K562 (cell line): ENCODE measurements at regions not wholly inside any gene's neighbourhood (a gene's known extent, or its start where the extent isn't known, plus 50 kb on each side); places are given as distances from the start of the nearest gene placed in this dataset.

Experiments
- ATAC-seq: fragments of 200-7000 bp; cut with Tn5 transposase; 3 replicates; pipeline ENCODE4 v1.9.1; 2020; ENCODE audit warnings: moderate library complexity
- BruUV-seq: library from RNA; stranded (reverse); fragments of 400-500 nt; replicated peaks from 2 replicates; lab custom pipeline; 2021; lab: Mats Ljungman, UMichigan
- CTCF ChIA-PET: fragments of 300-600 bp; formaldehyde crosslinking; extraction: SDS; loops from one replicate; lab custom pipeline; 2021; ENCODE audit warnings: low intra/inter-chr PET ratio; lab: Yijun Ruan, JAX
- POLR2A ChIA-PET: fragments of 300-600, 350-650 bp; sonication (Branson Sonifier 250); formaldehyde crosslinking; extraction: SDS; loops from one replicate; lab custom pipeline; 2021; ENCODE audit warnings: antibody characterized with exemption, inconsistent platforms; lab: Yijun Ruan, JAX
- DNase-seq, 4 experiments: peaks; one replicate each; pipeline versions ENCODE4 v3.0.0 to v3.0.0-alpha.2; 2011 to 2018; ENCODE audit warnings: low spot score in 3 of 4, mixed read lengths in 3 of 4; ENCODE audit errors: extremely low read depth in 1 of 4
- FAIRE-seq: peaks from 2 replicates; lab custom pipeline; 2011; peaks lifted over from hg19 to GRCh38; lab: Jason Lieb, UNC
- H2AFZ ChIP-seq: 2 replicates; pipeline ENCODE4 v1.6.0; 2011; ENCODE audit warnings: low read depth, low read length, control low read depth, inconsistent platforms
- H3K27ac ChIP-seq: fragments of 200-600 bp; 3 replicates; pipeline ENCODE4 v1.8.0; 2011; ENCODE audit warnings: low read depth, mild to moderate bottlenecking, control low read depth, inconsistent platforms, low read length, moderate library complexity, mixed read lengths; ENCODE audit errors: extremely low read depth
- H3K27me3 ChIP-seq, 2 experiments: fragments of 300-600 bp in 1 of 2; 2 replicates in 1 of 2; 3 replicates in 1 of 2; pipeline versions ENCODE4 v1.6.0 to v1.8.0; 2011; ENCODE audit warnings: inconsistent platforms in 2 of 2, low read length in 2 of 2, mild to moderate bottlenecking in 1 of 2, mixed read lengths in 1 of 2, moderate library complexity in 1 of 2; ENCODE audit not compliant: control insufficient read depth in 2 of 2, insufficient read depth in 2 of 2
- H3K36me3 ChIP-seq: fragments of 300-600 bp; 3 replicates; pipeline ENCODE4 v1.8.0; 2011; ENCODE audit warnings: mild to moderate bottlenecking, low read length, inconsistent platforms; ENCODE audit not compliant: control insufficient read depth, insufficient read depth
- H3K4me1 ChIP-seq, 2 experiments: fragments of 200-600 bp in 1 of 2; replicated peaks in 1 of 2; 2 replicates in 1 of 2; 3 replicates in 1 of 2; pipeline versions ENCODE4 v1.5.1 to v1.8.0; 2011; ENCODE audit warnings: inconsistent platforms in 2 of 2, low read length in 2 of 2, mild to moderate bottlenecking in 1 of 2, mixed read lengths in 1 of 2, moderate library complexity in 1 of 2; ENCODE audit not compliant: control insufficient read depth in 2 of 2, insufficient read depth in 2 of 2
- H3K4me2 ChIP-seq: 2 replicates; pipeline ENCODE4 v1.6.1; 2011; ENCODE audit warnings: low read length, control low read depth, inconsistent platforms, mixed read lengths; ENCODE audit not compliant: insufficient read depth
- H3K4me3 ChIP-seq: fragments of 200-600 bp; sonication (generic), shearing (Covaris generic); 2 replicates; pipeline ENCODE4 v1.5.1; 2016; ENCODE audit warnings: control low read depth, inconsistent platforms
- H3K79me2 ChIP-seq: fragments of 200-600 bp; 3 replicates; pipeline ENCODE4 v1.8.0; 2011; ENCODE audit warnings: low read length, inconsistent platforms; ENCODE audit not compliant: control insufficient read depth, insufficient read depth
- H3K9ac ChIP-seq, 2 experiments: 2 replicates each; pipeline versions ENCODE4 v1.6.0 to v1.6.1; 2011; ENCODE audit warnings: low read depth in 2 of 2, low read length in 2 of 2, control low read depth in 1 of 2, inconsistent platforms in 1 of 2, mild to moderate bottlenecking in 1 of 2, mixed read lengths in 1 of 2; ENCODE audit not compliant: insufficient read depth in 1 of 2
- H3K9me1 ChIP-seq: one replicate; pipeline ENCODE4 v1.6.0; 2011; ENCODE audit warnings: inconsistent platforms, mild to moderate bottlenecking, low read length, moderate library complexity; ENCODE audit not compliant: control insufficient read depth, insufficient read depth
- H3K9me3 ChIP-seq: replicated peaks from 2 replicates; pipeline ENCODE4 v1.5.1; 2011; ENCODE audit warnings: low read depth, low read length, inconsistent platforms; ENCODE audit not compliant: control insufficient read depth, insufficient read depth
- H4K20me1 ChIP-seq: replicated peaks from 2 replicates; pipeline ENCODE4 v1.6.1; 2011; ENCODE audit warnings: low read length, inconsistent platforms, mixed read lengths; ENCODE audit not compliant: control insufficient read depth, insufficient read depth
- CEBPG ChIP-seq, 3 experiments: fragments of 200-800 bp in 1 of 3; sonication (Bioruptor generic) in 1 of 3; sonication (generic) in 1 of 3; formaldehyde crosslinking in 1 of 3; IDR thresholded peaks in 2 of 3; conservative IDR thresholded peaks in 1 of 3; 2 replicates each; pipeline versions ENCODE4 v1.6.1 to v1.8.0; 2016 to 2022; ENCODE audit warnings: missing compliant biosample characterization in 2 of 3, missing genetic modification characterization in 2 of 3, mild to moderate bottlenecking in 1 of 3, missing genetic modification reagents in 1 of 3
- FOXJ3 ChIP-seq: sonication (generic); formaldehyde crosslinking; IDR thresholded peaks from 2 replicates; pipeline ENCODE4 v1.4.0; 2020; ENCODE audit warnings: mild to moderate bottlenecking, missing genetic modification reagents
- FOXK2 ChIP-seq, 2 experiments: fragments of 450-650 bp; IDR thresholded peaks in 1 of 2; conservative IDR thresholded peaks in 1 of 2; 2 replicates each; pipeline ENCODE4 v1.6.1; 2016; ENCODE audit warnings: low read depth in 2 of 2, mild to moderate bottlenecking in 1 of 2
- FOXM1 ChIP-seq, 2 experiments: fragments of 450-650 bp in 1 of 2; sonication (generic) in 1 of 2; formaldehyde crosslinking in 1 of 2; IDR thresholded peaks; 2 replicates each; pipeline versions ENCODE4 v1.6.1 to v1.9.0; 2017 to 2022; ENCODE audit warnings: low read depth in 2 of 2, mild to moderate bottlenecking in 2 of 2, missing genetic modification reagents in 1 of 2, moderate library complexity in 1 of 2
- GTF2A2 ChIP-seq: IDR thresholded peaks from 2 replicates; pipeline ENCODE4 v1.6.1; 2016; ENCODE audit warnings: mild to moderate bottlenecking, missing genetic modification characterization, missing compliant biosample characterization
- LARP7 ChIP-seq: fragments of 450-650 bp; IDR thresholded peaks from 2 replicates; pipeline ENCODE4 v1.6.1; 2016
- NCOR1 ChIP-seq: fragments of 450-650 bp; IDR thresholded peaks from 2 replicates; pipeline ENCODE4 v1.6.1; 2016; ENCODE audit warnings: mild to moderate bottlenecking, moderate library complexity
- NELFE ChIP-seq: IDR thresholded peaks from 2 replicates; pipeline ENCODE4 v1.6.1; 2011; ENCODE audit warnings: mild to moderate bottlenecking; ENCODE audit not compliant: insufficient read depth, insufficient read length
- NFXL1 ChIP-seq: fragments of 450-650 bp; formaldehyde crosslinking; IDR thresholded peaks from 2 replicates; pipeline ENCODE4 v1.4.0; 2021; ENCODE audit warnings: mild to moderate bottlenecking
- OTX1 ChIP-seq: fragments of 450-650 bp; formaldehyde crosslinking; IDR thresholded peaks from 2 replicates; pipeline ENCODE4 v1.4.0; 2022; ENCODE audit warnings: mild to moderate bottlenecking
- POLR2AphosphoS2 ChIP-seq: IDR thresholded peaks from 2 replicates; pipeline ENCODE4 v1.6.1; 2012; ENCODE audit warnings: low read length, improper control_type of control experiment
- XRCC3 ChIP-seq: fragments of 450-650 bp; IDR thresholded peaks from 2 replicates; pipeline ENCODE4 v1.6.1; 2017; ENCODE audit warnings: mild to moderate bottlenecking, moderate library complexity
- ZEB2 ChIP-seq: fragments of 450-650 bp; IDR thresholded peaks from 2 replicates; pipeline ENCODE4 v1.6.1; 2016
- ZNF165 ChIP-seq: fragments of 250-450 bp; sonication (Bioruptor Pico); IDR thresholded peaks from 2 replicates; pipeline ENCODE4 v1.4.0; 2020; ENCODE audit warnings: borderline replicate concordance
- ZNF384 ChIP-seq: IDR thresholded peaks from 2 replicates; pipeline ENCODE4 v1.6.1; 2012; ENCODE audit warnings: low read depth, low read length, improper control_type of control experiment
- WGBS: fragments of 100-300 bp; shearing (Covaris generic); methylation state at CpG from one replicate; pipeline ENCODE4 v1.1.6; 2016; ENCODE audit warnings: low coverage, mixed read lengths; ENCODE audit not compliant: insufficient coverage; ENCODE audit errors: missing lambda C conversion rate; 5-methylcytosine and 5-hydroxymethylcytosine counted together
- in situ Hi-C: fragments of 300-500 bp; cut with MboI; formaldehyde crosslinking; loops from 4 replicates; pipeline ENCODE4 v1.15.0; 2018; ENCODE audit warnings: inconsistent platforms, mixed read lengths
- intact Hi-C: fragments of 100-400 bp; cut with micrococcal nuclease; formaldehyde crosslinking; loops from 2 replicates; pipeline ENCODE4 v1.14.2; 2022
- TF ChIP-seq, protein P1 (sequence below): fragments of 450-650 bp; IDR thresholded peaks from 2 replicates; pipeline ENCODE4 v1.7.1; 2018; ENCODE audit warnings: mild to moderate bottlenecking, low read depth; ENCODE audit not compliant: partially characterized antibody
- TF ChIP-seq, protein P2 (sequence below): fragments of 450-650 bp; formaldehyde crosslinking; IDR thresholded peaks from 2 replicates; pipeline ENCODE4 v1.4.0; 2022; ENCODE audit warnings: missing genetic modification characterization
- TF ChIP-seq, protein P3 (sequence below): fragments of 250-450 bp; sonication (Bioruptor Pico); IDR thresholded peaks from 2 replicates; pipeline ENCODE4 v1.8.0; 2022; ENCODE audit warnings: inconsistent platforms

DNA sequence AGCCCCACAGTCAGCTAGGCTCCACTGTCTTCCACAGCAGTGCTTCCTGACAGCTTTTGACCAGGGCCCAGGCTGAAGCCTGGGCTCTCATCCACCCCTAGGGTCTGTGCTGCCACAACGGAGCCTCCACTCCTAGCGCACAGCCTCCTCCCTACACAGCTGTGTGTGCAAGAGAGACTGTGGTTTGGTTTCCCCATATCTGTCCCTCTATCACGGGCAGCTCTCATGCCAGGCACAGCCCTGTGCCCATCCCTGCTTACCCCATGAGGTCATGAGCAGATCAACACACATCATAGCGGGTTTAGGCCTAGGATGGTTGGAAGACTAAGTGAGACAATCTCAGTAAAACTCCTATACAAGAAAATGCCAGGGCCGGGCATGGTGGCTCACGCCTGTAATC, 61.7 kb upstream of the PLXNA4 start (continued):
- TF ChIP-seq, protein P1, sequence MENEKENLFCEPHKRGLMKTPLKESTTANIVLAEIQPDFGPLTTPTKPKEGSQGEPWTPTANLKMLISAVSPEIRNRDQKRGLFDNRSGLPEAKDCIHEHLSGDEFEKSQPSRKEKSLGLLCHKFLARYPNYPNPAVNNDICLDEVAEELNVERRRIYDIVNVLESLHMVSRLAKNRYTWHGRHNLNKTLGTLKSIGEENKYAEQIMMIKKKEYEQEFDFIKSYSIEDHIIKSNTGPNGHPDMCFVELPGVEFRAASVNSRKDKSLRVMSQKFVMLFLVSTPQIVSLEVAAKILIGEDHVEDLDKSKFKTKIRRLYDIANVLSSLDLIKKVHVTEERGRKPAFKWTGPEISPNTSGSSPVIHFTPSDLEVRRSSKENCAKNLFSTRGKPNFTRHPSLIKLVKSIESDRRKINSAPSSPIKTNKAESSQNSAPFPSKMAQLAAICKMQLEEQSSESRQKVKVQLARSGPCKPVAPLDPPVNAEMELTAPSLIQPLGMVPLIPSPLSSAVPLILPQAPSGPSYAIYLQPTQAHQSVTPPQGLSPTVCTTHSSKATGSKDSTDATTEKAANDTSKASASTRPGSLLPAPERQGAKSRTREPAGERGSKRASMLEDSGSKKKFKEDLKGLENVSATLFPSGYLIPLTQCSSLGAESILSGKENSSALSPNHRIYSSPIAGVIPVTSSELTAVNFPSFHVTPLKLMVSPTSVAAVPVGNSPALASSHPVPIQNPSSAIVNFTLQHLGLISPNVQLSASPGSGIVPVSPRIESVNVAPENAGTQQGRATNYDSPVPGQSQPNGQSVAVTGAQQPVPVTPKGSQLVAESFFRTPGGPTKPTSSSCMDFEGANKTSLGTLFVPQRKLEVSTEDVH = no peak
- TF ChIP-seq GTF2A2 (tag) (no peak), OTX1 (no peak), FOXJ3 (CRISPR knock-in tag) (no peak), LARP7 (no peak), ZNF165 (CRISPR knock-in tag) (no peak)
- TF ChIP-seq, all 486 proteins: peak for 0

DNA sequence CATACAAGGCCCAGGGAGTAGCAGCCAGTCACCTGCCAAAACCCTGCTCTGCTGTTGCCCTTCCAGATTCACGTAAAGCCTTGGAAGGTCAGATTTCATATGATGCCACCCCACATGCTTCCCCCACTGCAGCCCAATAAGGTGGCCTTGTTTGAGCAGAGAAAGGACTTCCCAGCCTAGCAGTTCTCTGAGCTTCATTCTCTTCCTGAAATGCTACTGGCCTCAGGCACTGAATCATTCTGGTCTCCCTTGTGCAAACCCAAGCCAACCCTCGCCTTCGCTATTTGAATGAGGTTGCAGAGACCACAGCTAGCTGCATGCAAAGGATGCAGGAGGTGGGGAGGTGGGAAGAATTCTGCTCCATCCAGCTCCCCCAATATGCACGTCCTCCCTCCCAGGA, 60.3 kb upstream of the PLXNA4 start:
- no peak for FAIRE-seq
- no peak for DNase-seq
- no peaks in the 10 kb centered on the region for H3K79me2 ChIP-seq
- in situ Hi-C loops = no loop called here
- no peak overlapping the region for H3K27ac ChIP-seq
- H3K4me2 ChIP-seq = no peak overlapping the region
- H3K36me3 ChIP-seq = no peaks in the 10 kb centered on the region
- H4K20me1 ChIP-seq = no peaks in the 10 kb centered on the region; the same call in 1 of the 2 replicates
- no peak overlapping the region for H3K9ac ChIP-seq
- no peaks in the 10 kb centered on the region for H3K9me3 ChIP-seq
- H3K4me1 ChIP-seq = no peaks in the 10 kb centered on the region
- no peak for ATAC-seq
- intact Hi-C loops = no loop called here
- ChIA-PET POLR2A (interaction anchor here (0.9 to 1.2 kb wide), 2 partner anchors 16 to 18 kb away, joined by 4 to 6 read pairs; no protein-coding TSS in a partner anchor), CTCF (no interaction called here)
- no peaks in the 10 kb centered on the region; a peak in 1 of 5 replicates for H3K27me3 ChIP-seq
- no peaks in the 10 kb centered on the region for H3K9me1 ChIP-seq
- no TSS peak for BruUV-seq
- WGBS = 1% methylated on average over 4 of the region's 4 CpGs
- no peak overlapping the region for H2AFZ ChIP-seq
- no peak overlapping the region for H3K4me3 ChIP-seq
- TF ChIP-seq NELFE = no peak
- no peak for TF ChIP-seq ZNF384
- TF ChIP-seq FOXK2 (conservative IDR thresholded peaks at IDR 0.05 in 1 of 2, IDR thresholded peaks at IDR 0.05 in 1 of 2; ENCODE audit: low read depth in 2 of 2) = no peak
- TF ChIP-seq, protein P2, sequence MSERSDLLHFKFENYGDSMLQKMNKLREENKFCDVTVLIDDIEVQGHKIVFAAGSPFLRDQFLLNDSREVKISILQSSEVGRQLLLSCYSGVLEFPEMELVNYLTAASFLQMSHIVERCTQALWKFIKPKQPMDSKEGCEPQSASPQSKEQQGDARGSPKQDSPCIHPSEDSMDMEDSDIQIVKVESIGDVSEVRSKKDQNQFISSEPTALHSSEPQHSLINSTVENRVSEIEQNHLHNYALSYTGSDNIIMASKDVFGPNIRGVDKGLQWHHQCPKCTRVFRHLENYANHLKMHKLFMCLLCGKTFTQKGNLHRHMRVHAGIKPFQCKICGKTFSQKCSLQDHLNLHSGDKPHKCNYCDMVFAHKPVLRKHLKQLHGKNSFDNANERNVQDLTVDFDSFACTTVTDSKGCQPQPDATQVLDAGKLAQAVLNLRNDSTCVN = no peak
- TF ChIP-seq POLR2AphosphoS2 = no peak
- TF ChIP-seq NCOR1 = no peak
- no peak for TF ChIP-seq XRCC3
- TF ChIP-seq CEBPG (CRISPR knock-in tag; IDR thresholded peaks at IDR 0.05) = no peak
- TF ChIP-seq CEBPG (tag; conservative IDR thresholded peaks at IDR 0.05 in 1 of 2, IDR thresholded peaks at IDR 0.05 in 1 of 2) = no peak
- no peak for TF ChIP-seq ZEB2
- no peak for TF ChIP-seq NFXL1 (CRISPR knock-in tag)
- TF ChIP-seq, protein P3, sequence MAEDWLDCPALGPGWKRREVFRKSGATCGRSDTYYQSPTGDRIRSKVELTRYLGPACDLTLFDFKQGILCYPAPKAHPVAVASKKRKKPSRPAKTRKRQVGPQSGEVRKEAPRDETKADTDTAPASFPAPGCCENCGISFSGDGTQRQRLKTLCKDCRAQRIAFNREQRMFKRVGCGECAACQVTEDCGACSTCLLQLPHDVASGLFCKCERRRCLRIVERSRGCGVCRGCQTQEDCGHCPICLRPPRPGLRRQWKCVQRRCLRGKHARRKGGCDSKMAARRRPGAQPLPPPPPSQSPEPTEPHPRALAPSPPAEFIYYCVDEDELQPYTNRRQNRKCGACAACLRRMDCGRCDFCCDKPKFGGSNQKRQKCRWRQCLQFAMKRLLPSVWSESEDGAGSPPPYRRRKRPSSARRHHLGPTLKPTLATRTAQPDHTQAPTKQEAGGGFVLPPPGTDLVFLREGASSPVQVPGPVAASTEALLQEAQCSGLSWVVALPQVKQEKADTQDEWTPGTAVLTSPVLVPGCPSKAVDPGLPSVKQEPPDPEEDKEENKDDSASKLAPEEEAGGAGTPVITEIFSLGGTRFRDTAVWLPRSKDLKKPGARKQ (CRISPR knock-in tag) = no peak
- TF ChIP-seq FOXM1 (IDR thresholded peaks at IDR 0.05; ENCODE audit: low read depth) = no peak
- TF ChIP-seq FOXM1 (CRISPR knock-in tag; IDR thresholded peaks at IDR 0.05; ENCODE audit: low read depth) = no peak
